Pancreas (tissue), 10 donors: ENCODE measurements at regions not wholly inside any gene's neighbourhood (a gene's known extent, or its start where the extent isn't known, plus 50 kb on each side); places are given as distances from the start of the nearest gene placed in this dataset.

Experiments
- ATAC-seq, 4 donors: fragments of 200-7000 bp; cut with Tn5 transposase; one replicate each; pipeline versions ENCODE4 v1.8.0 to v1.9.1; 2020; ENCODE audit warnings: mild to moderate bottlenecking in 4 of 4, moderate library complexity in 4 of 4
- DNase-seq, 6 donors: peaks; one replicate each; pipeline ENCODE4 v3.0.0-alpha.2; 2020
- FAIRE-seq: peaks from 2 replicates; lab custom pipeline; 2012; peaks lifted over from hg19 to GRCh38; lab: Jason Lieb, UNC
- H3K27ac ChIP-seq, 4 donors: fragments of 200-600 bp; sonication (generic); 1 replicate in 3 of 4; 2 replicates in 1 of 4; pipeline versions ENCODE4 v1.5.0 to v1.8.0; 2020
- H3K27me3 ChIP-seq, 4 donors: fragments of 200-600 bp; one replicate each; pipeline ENCODE4 v1.8.0; 2021
- H3K36me3 ChIP-seq, 3 donors: fragments of 200-600 bp; sonication (generic) in 1 of 3; one replicate each; pipeline versions ENCODE4 v1.5.0 to v1.8.0; 2020 to 2021
- H3K4me1 ChIP-seq, 3 donors: fragments of 200-600 bp; one replicate each; pipeline ENCODE4 v1.8.0; 2021
- H3K4me3 ChIP-seq, 4 donors: fragments of 200-600 bp; sonication (generic) in 2 of 4; one replicate each; pipeline versions ENCODE4 v1.5.0 to v1.8.0; 2020 to 2021
- H3K9me3 ChIP-seq, 4 donors: fragments of 200-600 bp; one replicate each; pipeline ENCODE4 v1.8.0; 2021
- WGBS, 2 donors: extraction: QIAGEN DNeasy Blood & Tissue Kit; methylation state at CpG; one replicate each; pipeline ENCODE4 v1.1.7; 2013; 5-methylcytosine and 5-hydroxymethylcytosine counted together
- intact Hi-C, 3 donors: fragments of 100-400 bp; cut with DNase I; formaldehyde crosslinking; loops; one replicate each; pipeline versions ENCODE4 v1.11.1 to v1.14.2; 2022
- TF ChIP-seq, protein P1 (sequence below), 4 donors: fragments of 200-600 bp; sonication (generic) in 3 of 4; IDR thresholded peaks; one replicate each; pipeline versions ENCODE4 v1.5.0 to v1.8.0; 2021; ENCODE audit warnings: antibody characterized with exemption in 4 of 4
- donor health status: healthy with polysubstance abuse.
- donor health status: DM: no; HTN: no; CAD: no; lungs with moderate emphysema.
- donor health status: DM: no; HTN: no; CAD: no.
- donor health status: control.
- donor health status: control.
- donor health status: Bipolar disorder and iron deficiency.
- donor health status: DM: yes; HTN: yes; CAD: no.
- donor health status: DM: no; HTN: no; CAD: no.
- donor health status: DM: no; HTN: no; CAD: no.
- donor health status: DM: yes; HTN: yes; CAD: no.

DNA sequence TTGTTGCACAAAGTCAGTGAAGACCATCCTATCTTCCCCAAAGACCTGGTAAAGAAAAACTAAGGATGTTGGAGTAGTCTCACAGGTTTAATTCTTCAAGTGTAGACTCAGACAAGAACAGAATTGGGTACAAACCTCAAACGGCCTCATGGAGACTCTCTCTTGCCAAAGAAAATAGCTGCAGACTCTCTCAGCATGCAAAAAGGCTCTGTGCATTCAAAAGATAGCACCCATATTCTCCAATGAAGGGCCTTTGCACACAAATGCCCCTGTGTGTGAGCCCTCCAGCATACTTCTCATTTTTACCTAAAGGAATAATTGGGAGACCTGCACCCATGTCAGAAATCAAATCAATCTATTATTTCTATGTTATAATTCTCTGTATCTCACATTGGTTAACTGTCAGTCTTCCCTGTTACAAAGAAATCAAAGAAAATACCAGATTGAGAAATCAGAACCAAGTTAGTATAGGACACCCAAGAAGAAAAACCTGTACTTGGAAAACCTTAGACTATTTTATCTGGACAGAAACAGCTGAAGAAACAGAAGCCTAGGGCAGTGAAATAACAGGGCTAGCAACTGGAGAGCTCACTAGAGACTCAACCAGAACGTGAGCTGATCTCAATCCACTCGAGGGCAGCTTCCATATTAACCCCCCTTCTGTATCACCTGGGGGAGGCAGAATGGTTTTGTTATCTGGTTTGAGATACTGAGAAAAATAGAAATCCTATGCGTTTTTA is 134.7 kb upstream of the DNAJC10 start:
- Histone ChIP-seq H3K36me3 (no peaks in the 10 kb centered on the region), H3K27ac (no peak overlapping the region), H3K4me1 (no peaks in the 10 kb centered on the region), H3K27me3 (no peaks in the 10 kb centered on the region), H3K4me3 (no peak overlapping the region), H3K9me3 (no peaks in the 10 kb centered on the region)
- DNase-seq (no peak), FAIRE-seq (no peak), ATAC-seq (no peak)
- TF ChIP-seq, protein P1, sequence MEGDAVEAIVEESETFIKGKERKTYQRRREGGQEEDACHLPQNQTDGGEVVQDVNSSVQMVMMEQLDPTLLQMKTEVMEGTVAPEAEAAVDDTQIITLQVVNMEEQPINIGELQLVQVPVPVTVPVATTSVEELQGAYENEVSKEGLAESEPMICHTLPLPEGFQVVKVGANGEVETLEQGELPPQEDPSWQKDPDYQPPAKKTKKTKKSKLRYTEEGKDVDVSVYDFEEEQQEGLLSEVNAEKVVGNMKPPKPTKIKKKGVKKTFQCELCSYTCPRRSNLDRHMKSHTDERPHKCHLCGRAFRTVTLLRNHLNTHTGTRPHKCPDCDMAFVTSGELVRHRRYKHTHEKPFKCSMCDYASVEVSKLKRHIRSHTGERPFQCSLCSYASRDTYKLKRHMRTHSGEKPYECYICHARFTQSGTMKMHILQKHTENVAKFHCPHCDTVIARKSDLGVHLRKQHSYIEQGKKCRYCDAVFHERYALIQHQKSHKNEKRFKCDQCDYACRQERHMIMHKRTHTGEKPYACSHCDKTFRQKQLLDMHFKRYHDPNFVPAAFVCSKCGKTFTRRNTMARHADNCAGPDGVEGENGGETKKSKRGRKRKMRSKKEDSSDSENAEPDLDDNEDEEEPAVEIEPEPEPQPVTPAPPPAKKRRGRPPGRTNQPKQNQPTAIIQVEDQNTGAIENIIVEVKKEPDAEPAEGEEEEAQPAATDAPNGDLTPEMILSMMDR (IDR thresholded peaks at IDR 0.05): no peak
- intact Hi-C loops: no loop called here
- 43 to 54% methylated on average over 4 of the region's 4 CpGs for WGBS, 2 donors

DNA sequence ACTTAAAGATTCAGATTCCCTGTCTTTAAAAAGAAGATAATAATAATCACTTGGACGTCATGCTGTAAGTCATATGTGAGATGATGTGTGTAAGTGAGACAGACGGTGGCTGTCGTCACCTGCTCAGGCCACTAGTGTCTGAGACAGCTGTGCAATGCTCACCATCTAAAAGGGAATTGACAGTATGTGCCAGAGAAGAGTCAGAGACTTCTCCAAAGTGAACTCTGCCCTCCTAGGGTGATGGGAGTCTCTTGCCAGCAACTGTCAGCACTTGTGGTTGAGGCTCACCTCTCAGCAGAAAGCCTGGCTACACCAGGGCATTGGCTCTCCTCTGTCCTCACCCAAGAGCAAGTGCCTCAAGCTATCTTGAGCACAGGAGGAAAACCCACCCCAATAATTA is 131.6 kb upstream of the DNAJC10 start:
- intact Hi-C loops: no loop called here
- Histone ChIP-seq H3K9me3 (no peaks in the 10 kb centered on the region), H3K36me3 (no peaks in the 10 kb centered on the region), H3K27me3 (no peaks in the 10 kb centered on the region), H3K4me3 (no peak overlapping the region), H3K27ac (no peak overlapping the region), H3K4me1 (peaks cover 0 to 4% (median 0%) of the 10 kb centered on the region in 3 donors)
- WGBS, 2 donors: 81 to 85% methylated on average over 3 of the region's 3 CpGs
- TF ChIP-seq, protein P1 (IDR thresholded peaks at IDR 0.05): no peak
- ATAC-seq: no peak
- FAIRE-seq: no peak
- no peak for DNase-seq

DNA sequence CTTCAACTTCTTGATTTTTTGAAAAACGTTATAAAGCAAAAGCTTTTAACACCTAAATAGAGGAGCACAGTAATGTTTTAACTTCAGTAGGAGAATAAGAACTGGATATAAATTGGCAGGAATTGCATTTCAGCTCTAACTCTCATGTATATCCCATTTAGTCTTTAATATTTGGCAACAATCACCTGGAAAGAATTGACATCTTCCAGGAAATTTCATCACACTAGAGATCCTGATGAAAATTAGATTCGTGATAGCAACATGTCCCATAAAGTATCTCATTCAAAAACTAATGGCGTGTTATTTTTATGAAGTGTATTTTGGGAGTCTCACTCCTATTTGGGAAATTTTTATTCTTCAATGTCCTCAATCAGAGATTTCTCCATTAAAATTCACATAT is 131.1 kb upstream of the DNAJC10 start:
- no peak for ATAC-seq
- 66 to 72% methylated on average over 3 of the region's 3 CpGs for WGBS, 2 donors
- TF ChIP-seq, protein P1 (IDR thresholded peaks at IDR 0.05): no peak
- Histone ChIP-seq H3K4me3 (no peak overlapping the region), H3K9me3 (no peaks in the 10 kb centered on the region), H3K27me3 (no peaks in the 10 kb centered on the region), H3K36me3 (no peaks in the 10 kb centered on the region), H3K4me1 (peaks cover 0 to 4% (median 0%) of the 10 kb centered on the region in 3 donors), H3K27ac (no peak overlapping the region)
- DNase-seq: no peak
- intact Hi-C loops: no loop called here
- no peak for FAIRE-seq

DNA sequence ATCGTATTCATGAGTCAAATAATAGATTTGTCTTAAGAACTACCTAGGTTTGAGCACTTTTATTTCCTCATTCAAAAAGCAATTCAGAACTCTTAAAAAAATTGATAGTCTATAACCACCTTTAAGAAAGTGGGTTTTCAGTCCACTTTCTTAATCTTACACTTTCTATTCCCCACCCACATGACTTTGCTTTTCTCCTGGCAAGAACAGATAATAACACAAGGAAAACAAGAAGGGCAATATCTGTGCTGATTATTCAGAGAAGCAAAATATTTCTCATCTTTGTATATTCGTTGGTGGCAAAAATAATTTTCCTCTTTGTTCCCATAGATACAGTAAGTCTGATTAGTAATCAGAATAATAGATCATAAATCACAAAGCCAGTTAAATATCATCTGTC is 130.6 kb upstream of the DNAJC10 start:
- ATAC-seq: no peak
- H3K9me3 ChIP-seq: no peaks in the 10 kb centered on the region
- H3K27me3 ChIP-seq: no peaks in the 10 kb centered on the region
- H3K36me3 ChIP-seq: no peaks in the 10 kb centered on the region
- no peak for FAIRE-seq
- TF ChIP-seq, protein P1 (IDR thresholded peaks at IDR 0.05): no peak
- 65 to 74% methylated on average over 2 of the region's 2 CpGs for WGBS, 2 donors
- peaks cover 0 to 4% (median 0%) of the 10 kb centered on the region in 3 donors for H3K4me1 ChIP-seq
- H3K4me3 ChIP-seq: no peak overlapping the region
- no peak for DNase-seq
- no peak overlapping the region for H3K27ac ChIP-seq
- intact Hi-C loops: no loop called here

DNA sequence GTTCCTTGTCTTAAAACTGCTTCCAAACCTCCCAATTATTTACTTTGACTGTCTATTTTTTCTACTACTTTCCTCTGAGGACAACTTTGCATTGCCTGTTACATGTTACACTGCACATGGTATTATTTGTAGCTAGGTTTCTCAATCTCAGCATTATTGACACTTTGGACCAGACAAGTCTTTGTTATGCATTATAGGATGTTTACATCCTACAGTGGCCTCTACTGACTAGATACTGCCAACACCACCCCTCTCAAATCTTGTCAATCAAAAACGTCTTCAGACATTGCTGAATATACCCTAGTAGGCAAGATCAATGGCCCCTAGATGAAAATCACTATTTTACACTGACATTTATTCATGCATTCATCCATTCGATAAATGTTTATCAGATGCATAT is 129.6 kb upstream of the DNAJC10 start:
- no peak for DNase-seq
- intact Hi-C loops: no loop called here
- TF ChIP-seq, protein P1 (IDR thresholded peaks at IDR 0.05): no peak
- peaks cover 0 to 4% (median 0%) of the 10 kb centered on the region in 3 donors for H3K4me1 ChIP-seq
- H3K4me3 ChIP-seq: no peak overlapping the region
- no peak overlapping the region for H3K27ac ChIP-seq
- no peaks in the 10 kb centered on the region for H3K27me3 ChIP-seq
- WGBS, 2 donors: 63 to 68% methylated on average over 2 of the region's 2 CpGs
- no peaks in the 10 kb centered on the region for H3K9me3 ChIP-seq
- no peak for ATAC-seq
- no peaks in the 10 kb centered on the region for H3K36me3 ChIP-seq
- FAIRE-seq: no peak
